Osteoblast (primary cell): ENCODE measurements at regions not wholly inside any gene's neighbourhood (a gene's known extent, or its start where the extent isn't known, plus 50 kb on each side); places are given as distances from the start of the nearest gene placed in this dataset.

Experiments used
- DNase-seq: peaks from one replicate; pipeline ENCODE4 v3.0.0; 2011; ENCODE audit warnings: low spot score, mixed read lengths; ENCODE audit not compliant: insufficient read length; ENCODE audit errors: missing footprints
- H2AFZ ChIP-seq: 2 replicates; pipeline ENCODE4 v1.6.0; 2011; ENCODE audit warnings: mild to moderate bottlenecking, low read length
- H3K27ac ChIP-seq: 2 replicates; pipeline ENCODE4 v1.5.1; 2011; ENCODE audit warnings: mild to moderate bottlenecking, low read depth, low read length, moderate library complexity
- H3K27me3 ChIP-seq: 2 replicates; pipeline ENCODE4 v1.6.0; 2012; ENCODE audit warnings: mild to moderate bottlenecking, control low read depth, inconsistent platforms, low read length, moderate library complexity; ENCODE audit not compliant: insufficient read depth
- H3K36me3 ChIP-seq: 2 replicates; pipeline ENCODE4 v1.5.1; 2011; ENCODE audit warnings: mild to moderate bottlenecking, low read length, control low read depth, moderate library complexity; ENCODE audit not compliant: insufficient read depth
- H3K4me1 ChIP-seq: 2 replicates; pipeline ENCODE4 v1.5.1; 2011; ENCODE audit warnings: mild to moderate bottlenecking, low read length, control low read depth, moderate library complexity; ENCODE audit not compliant: insufficient read depth
- H3K4me2 ChIP-seq: 2 replicates; pipeline ENCODE4 v1.6.0; 2011; ENCODE audit warnings: mild to moderate bottlenecking, low read length; ENCODE audit not compliant: insufficient read depth
- H3K4me3 ChIP-seq: fragments of 200-600 bp; sonication (generic); 3 replicates; pipeline ENCODE4 v1.5.1; 2012; ENCODE audit warnings: mild to moderate bottlenecking, low read length, inconsistent platforms; ENCODE audit not compliant: insufficient read depth
- H3K79me2 ChIP-seq: 2 replicates; pipeline ENCODE4 v1.6.0; 2012; ENCODE audit warnings: mild to moderate bottlenecking, low read length, control low read depth, inconsistent platforms; ENCODE audit not compliant: insufficient read depth
- H3K9me3 ChIP-seq: 2 replicates; pipeline ENCODE4 v1.5.1; 2011; ENCODE audit warnings: low read depth, low read length, control low read depth
- H4K20me1 ChIP-seq: 2 replicates; pipeline ENCODE4 v1.6.0; 2012; ENCODE audit warnings: mild to moderate bottlenecking, low read length, control low read depth; ENCODE audit not compliant: insufficient read depth
- TF ChIP-seq, protein P1 (sequence below): IDR thresholded peaks from 2 replicates; pipeline ENCODE4 v1.5.1; 2011; ENCODE audit warnings: mild to moderate bottlenecking, low read depth, low read length, moderate library complexity; ENCODE audit errors: extremely low read depth

DNA sequence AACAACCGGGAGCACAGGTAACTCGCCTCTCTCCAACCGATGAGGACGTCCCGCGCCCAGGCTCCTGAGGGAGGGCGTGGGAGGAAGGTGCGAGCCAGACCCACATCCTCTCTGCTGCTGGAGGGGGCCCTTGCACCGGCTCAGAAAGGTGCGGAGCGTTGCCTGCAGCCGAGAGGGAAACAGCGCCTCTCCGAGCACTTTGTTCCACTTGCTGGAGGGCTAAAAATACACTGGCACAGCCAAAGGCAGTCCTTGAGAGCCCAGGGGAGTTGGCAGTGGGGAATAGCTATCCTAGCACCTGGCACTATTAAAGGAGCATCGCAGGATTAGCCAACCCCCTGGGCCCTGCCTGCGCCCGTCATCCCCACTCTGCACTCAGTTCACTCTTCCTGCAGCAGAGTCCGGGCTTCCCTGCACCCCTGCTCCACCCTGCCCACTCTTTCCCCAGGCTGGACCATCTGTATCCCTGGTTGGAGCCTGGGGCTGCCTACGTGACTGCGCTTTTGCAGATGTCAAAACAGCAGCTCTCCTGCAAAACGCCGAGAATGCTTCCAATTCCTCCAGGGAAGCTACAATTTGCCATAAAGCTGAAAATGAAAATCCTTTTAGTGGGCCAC is 108.9 kb downstream of the SNX5 start:
- Histone ChIP-seq H3K4me1 (peaks cover 4% of the 10 kb centered on the region), H3K36me3 (no peaks in the 10 kb centered on the region), H3K27me3 (no peaks in the 10 kb centered on the region), H3K27ac (no peak overlapping the region), H3K4me3 (no peak overlapping the region), H2AFZ (no peak overlapping the region), H3K79me2 (no peaks in the 10 kb centered on the region), H4K20me1 (no peaks in the 10 kb centered on the region), H3K9me3 (no peaks in the 10 kb centered on the region), H3K4me2 (no peak overlapping the region)
- TF ChIP-seq, protein P1, sequence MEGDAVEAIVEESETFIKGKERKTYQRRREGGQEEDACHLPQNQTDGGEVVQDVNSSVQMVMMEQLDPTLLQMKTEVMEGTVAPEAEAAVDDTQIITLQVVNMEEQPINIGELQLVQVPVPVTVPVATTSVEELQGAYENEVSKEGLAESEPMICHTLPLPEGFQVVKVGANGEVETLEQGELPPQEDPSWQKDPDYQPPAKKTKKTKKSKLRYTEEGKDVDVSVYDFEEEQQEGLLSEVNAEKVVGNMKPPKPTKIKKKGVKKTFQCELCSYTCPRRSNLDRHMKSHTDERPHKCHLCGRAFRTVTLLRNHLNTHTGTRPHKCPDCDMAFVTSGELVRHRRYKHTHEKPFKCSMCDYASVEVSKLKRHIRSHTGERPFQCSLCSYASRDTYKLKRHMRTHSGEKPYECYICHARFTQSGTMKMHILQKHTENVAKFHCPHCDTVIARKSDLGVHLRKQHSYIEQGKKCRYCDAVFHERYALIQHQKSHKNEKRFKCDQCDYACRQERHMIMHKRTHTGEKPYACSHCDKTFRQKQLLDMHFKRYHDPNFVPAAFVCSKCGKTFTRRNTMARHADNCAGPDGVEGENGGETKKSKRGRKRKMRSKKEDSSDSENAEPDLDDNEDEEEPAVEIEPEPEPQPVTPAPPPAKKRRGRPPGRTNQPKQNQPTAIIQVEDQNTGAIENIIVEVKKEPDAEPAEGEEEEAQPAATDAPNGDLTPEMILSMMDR, result no peak
- DNase-seq, result no peak

- DNase-seq, result no peak
- Histone ChIP-seq H3K27me3 (no peaks in the 10 kb centered on the region), H3K79me2 (no peaks in the 10 kb centered on the region), H3K4me1 (peaks cover 3% of the 10 kb centered on the region), H3K27ac (no peak overlapping the region), H3K36me3 (no peaks in the 10 kb centered on the region), H3K4me2 (no peak overlapping the region), H3K9me3 (no peaks in the 10 kb centered on the region), H2AFZ (no peak overlapping the region), H4K20me1 (no peaks in the 10 kb centered on the region), H3K4me3 (no peak overlapping the region)
- TF ChIP-seq, protein P1, result no peak
Observed at GRCh38 chr20:17859002-17859615, 109.5 kb downstream of the SNX5 start.

DNA sequence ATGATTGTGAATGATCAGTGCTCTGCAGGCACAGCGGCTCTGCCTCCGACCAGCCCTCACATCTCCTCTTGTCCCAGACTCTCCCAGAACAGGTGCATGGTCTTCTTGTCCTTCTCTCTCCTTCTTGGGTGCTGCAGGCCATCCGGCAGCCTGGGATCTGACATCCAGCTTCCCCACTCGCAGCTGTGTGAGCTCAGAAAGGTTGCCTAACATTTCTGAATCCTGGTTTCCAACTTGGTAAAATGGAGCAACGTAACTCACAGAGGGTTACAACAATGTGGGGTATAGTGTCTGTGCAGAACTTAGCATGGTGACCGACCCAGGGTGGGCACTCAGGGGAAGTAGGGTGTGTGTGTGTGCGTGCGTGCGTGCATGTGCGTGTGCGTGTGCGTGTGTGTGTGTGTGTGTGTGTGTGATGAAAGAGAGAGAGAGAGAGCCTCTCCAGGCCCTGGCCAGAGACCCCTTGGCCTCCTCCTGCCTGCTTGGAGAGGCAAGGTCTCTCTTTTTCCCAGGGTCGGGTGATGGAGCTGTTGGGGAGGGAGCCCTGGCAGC is 110.1 kb downstream of the SNX5 start:
- Histone ChIP-seq H3K27ac (no peak overlapping the region), H2AFZ (no peak overlapping the region)

More for the DNA sequence above, 110.1 kb downstream of the SNX5 start:
- no peaks in the 10 kb centered on the region for H3K9me3 ChIP-seq
- TF ChIP-seq, protein P1, result no peak
- H3K4me3 ChIP-seq, result no peak overlapping the region
- H4K20me1 ChIP-seq, result no peaks in the 10 kb centered on the region
- H3K4me2 ChIP-seq, result no peak overlapping the region
- no peaks in the 10 kb centered on the region for H3K4me1 ChIP-seq
- no peaks in the 10 kb centered on the region for H3K27me3 ChIP-seq
- no peaks in the 10 kb centered on the region for H3K36me3 ChIP-seq
- DNase-seq, result no peak
- no peaks in the 10 kb centered on the region for H3K79me2 ChIP-seq
